ENCODE measurements at regions not wholly inside any gene's neighbourhood (a gene's known extent, or its start where the extent isn't known, plus 50 kb on each side); places are given as distances from the start of the nearest gene placed in this dataset.

- no peak for TF ChIP-seq TCF7L2 (IDR thresholded peaks at IDR 0.05; ENCODE audit: borderline replicate concordance, low read depth, low read length)
- TF ChIP-seq ZNF510 (tag by site-specific recombination; IDR thresholded peaks at IDR 0.05; ENCODE audit: insufficient replicate concordance) = no peak
- TF ChIP-seq PATZ1 (tag by site-specific recombination; IDR thresholded peaks at IDR 0.05) = no peak
- Histone ChIP-seq H3K36me3 (ENCODE audit: control insufficient read depth in 2 of 2, insufficient read depth in 1 of 2, low read length in 2 of 2) (no peaks in the 10 kb centered on the region; a peak in 1 of 3 replicates), H3K4me1 (ENCODE audit: control insufficient read depth, insufficient read depth, low read length) (no peaks in the 10 kb centered on the region), H3K4me3 (ENCODE audit: low read depth, low read length) (no peak overlapping the region), H3K27ac (ENCODE audit: extremely low read depth, low read depth, low read length) (no peak overlapping the region), H3K9me3 (ENCODE audit: control insufficient read depth, insufficient read depth, low read depth, low read length) (peaks cover 9% of the 10 kb centered on the region)
- CTCF ChIA-PET = no interaction called here
- POLR2A ChIA-PET = no interaction called here
Observed at GRCh38 chr19:27717825-27718224, 1495.1 kb downstream of the UQCRFS1 start.

GRCh38 chr19:27716922-27717321, 1496.0 kb downstream of the UQCRFS1 start:
- H3K9me3 ChIP-seq (ENCODE audit: control insufficient read depth, insufficient read depth, low read depth, low read length) = peaks cover 9% of the 10 kb centered on the region
- ChIA-PET CTCF (no interaction called here), POLR2A (no interaction called here)
- H3K36me3 ChIP-seq (ENCODE audit: control insufficient read depth in 2 of 2, insufficient read depth in 1 of 2, low read length in 2 of 2) = no peaks in the 10 kb centered on the region; a peak in 1 of 3 replicates
- TF ChIP-seq ZSCAN5A (tag by site-specific recombination; IDR thresholded peaks at IDR 0.05) (no peak), SP3 (tag by site-specific recombination; IDR thresholded peaks at IDR 0.05) (no peak), SALL2 (tag by site-specific recombination; IDR thresholded peaks at IDR 0.05; ENCODE audit: borderline replicate concordance) (no peak), ZNF623 (tag by site-specific recombination; IDR thresholded peaks at IDR 0.05) (no peak), ZNF629 (tag by site-specific recombination; IDR thresholded peaks at IDR 0.05) (no peak), ZNF121 (tag by site-specific recombination; IDR thresholded peaks at IDR 0.05) (no peak), SCRT1 (tag by site-specific recombination; IDR thresholded peaks at IDR 0.05; ENCODE audit: borderline replicate concordance) (no peak), ZNF37A (tag by site-specific recombination; IDR thresholded peaks at IDR 0.05) (no peak)
- H3K4me1 ChIP-seq (ENCODE audit: control insufficient read depth, insufficient read depth, low read length) = no peaks in the 10 kb centered on the region
- H3K27ac ChIP-seq (ENCODE audit: extremely low read depth, low read depth, low read length) = no peak overlapping the region
- H3K4me3 ChIP-seq (ENCODE audit: low read depth, low read length) = no peak overlapping the region

GRCh38 chr19:27714857-27715256, 1498.1 kb downstream of the UQCRFS1 start:
- H3K27ac ChIP-seq (ENCODE audit: extremely low read depth, low read depth, low read length) = no peak overlapping the region
- peaks cover 9% of the 10 kb centered on the region for H3K9me3 ChIP-seq (ENCODE audit: control insufficient read depth, insufficient read depth, low read depth, low read length)
- H3K4me1 ChIP-seq (ENCODE audit: control insufficient read depth, insufficient read depth, low read length) = no peaks in the 10 kb centered on the region
- ChIA-PET CTCF (interaction anchor here (0.7 to 1.7 kb wide), 3 partner anchors 8 to 88 kb away, joined by 3 to 4 read pairs (median 3); no protein-coding TSS in a partner anchor), POLR2A (interaction anchor here (0.6 kb wide), 1 partner anchor 83 kb away, joined by 4 read pairs; no protein-coding TSS in a partner anchor)
- no peak overlapping the region for H3K4me3 ChIP-seq (ENCODE audit: low read depth, low read length)
- no peaks in the 10 kb centered on the region; a peak in 1 of 3 replicates for H3K36me3 ChIP-seq (ENCODE audit: control insufficient read depth in 2 of 2, insufficient read depth in 1 of 2, low read length in 2 of 2)
- TF ChIP-seq ZNF2 (tag by site-specific recombination; IDR thresholded peaks at IDR 0.05) = no peak
- TF ChIP-seq ZNF596 (tag by site-specific recombination; IDR thresholded peaks at IDR 0.05) = no peak
- no peak for TF ChIP-seq ZNF148 (tag by site-specific recombination; IDR thresholded peaks at IDR 0.05; ENCODE audit: borderline replicate concordance)
- no peak for TF ChIP-seq ZNF660 (tag by site-specific recombination; IDR thresholded peaks at IDR 0.05)
- TF ChIP-seq PRDM1 (tag by site-specific recombination; IDR thresholded peaks at IDR 0.05) = no peak
- TF ChIP-seq ZNF549 (tag by site-specific recombination; IDR thresholded peaks at IDR 0.05) = 0 out of 2 replicates have a peak, but pooled peaks have one; percentile 55
- no peak for TF ChIP-seq ZNF548 (tag by site-specific recombination; IDR thresholded peaks at IDR 0.05)
- TF ChIP-seq ZNF626 (tag by site-specific recombination; IDR thresholded peaks at IDR 0.05) = 0 out of 2 replicates have a peak, but pooled peaks have one; percentile 28
- no peak for TF ChIP-seq HOXA7 (CRISPR knock-in tag; IDR thresholded peaks at IDR 0.05; ENCODE audit: borderline replicate concordance)
- TF ChIP-seq SCRT2 (tag by site-specific recombination; IDR thresholded peaks at IDR 0.05) = peak; percentile 63
- peak; percentile 71; the same call in 1 of the 2 replicates for TF ChIP-seq SCRT1 (tag by site-specific recombination; IDR thresholded peaks at IDR 0.05; ENCODE audit: borderline replicate concordance)
- TF ChIP-seq GLIS1 (tag by site-specific recombination; IDR thresholded peaks at IDR 0.05) = no peak
- no peak for TF ChIP-seq ZNF10 (tag by site-specific recombination; IDR thresholded peaks at IDR 0.05)
- no peak for TF ChIP-seq ZNF248 (tag by site-specific recombination; IDR thresholded peaks at IDR 0.05)
- TF ChIP-seq ZNF140 (tag by site-specific recombination; IDR thresholded peaks at IDR 0.05) = no peak
- no peak for TF ChIP-seq ZNF629 (tag by site-specific recombination; IDR thresholded peaks at IDR 0.05)
- TF ChIP-seq ZNF707 (tag by site-specific recombination; IDR thresholded peaks at IDR 0.05) = no peak
- TF ChIP-seq ZNF747 (tag by site-specific recombination; IDR thresholded peaks at IDR 0.05) = no peak
- no peak for TF ChIP-seq ZNF664 (tag by site-specific recombination; IDR thresholded peaks at IDR 0.05)
